Breast epithelium (tissue), 4 donors: ENCODE measurements at regions not wholly inside any gene's neighbourhood (a gene's known extent, or its start where the extent isn't known, plus 50 kb on each side); places are given as distances from the start of the nearest gene placed in this dataset.

ENCODE experiments used
- DNase-seq, 2 donors: peaks; one replicate each; pipeline ENCODE4 v3.0.0-alpha.2; 2019; ENCODE audit warnings: low spot score in 2 of 2
- H3K27ac ChIP-seq, 2 donors: fragments of 200-600 bp; sonication (generic) in 1 of 2; one replicate each; pipeline ENCODE4 v1.5.1; 2016 to 2019; ENCODE audit warnings: mild to moderate bottlenecking in 1 of 2
- H3K27me3 ChIP-seq, 2 donors: fragments of 200-600 bp; sonication (generic) in 1 of 2; one replicate each; pipeline versions ENCODE4 v1.5.1 to v1.6.0; 2017 to 2019; ENCODE audit warnings: control low read depth in 1 of 2, mild to moderate bottlenecking in 1 of 2
- H3K36me3 ChIP-seq: fragments of 200-600 bp; one replicate; pipeline ENCODE4 v1.5.1; 2019
- H3K4me1 ChIP-seq, 2 donors: fragments of 200-600 bp; sonication (generic); one replicate each; pipeline ENCODE4 v1.5.1; 2016 to 2019; ENCODE audit warnings: control low read depth in 1 of 2
- H3K4me3 ChIP-seq, 3 donors: fragments of 200-600 bp; sonication (generic); 1 replicate in 2 of 3; 2 replicates in 1 of 3; pipeline ENCODE4 v1.5.1; 2016 to 2019; ENCODE audit warnings: mild to moderate bottlenecking in 3 of 3, moderate library complexity in 2 of 3
- H3K9me3 ChIP-seq, 2 donors: fragments of 200-600 bp; sonication (generic) in 1 of 2; one replicate each; pipeline ENCODE4 v1.5.1; 2016 to 2019; ENCODE audit warnings: control low read depth in 1 of 2
- CTCF ChIP-seq, 3 donors: fragments of 450-650 bp; IDR thresholded peaks; one replicate each; pipeline ENCODE4 v1.5.1; 2016 to 2017; ENCODE audit warnings: antibody characterized with exemption in 3 of 3, mild to moderate bottlenecking in 3 of 3, moderate library complexity in 3 of 3
- POLR2A ChIP-seq: fragments of 450-650 bp; IDR thresholded peaks from one replicate; pipeline ENCODE4 v1.6.1; 2016; ENCODE audit warnings: antibody characterized with exemption, mild to moderate bottlenecking, moderate library complexity
- POLR2AphosphoS5 ChIP-seq, 3 donors: sonication (generic); formaldehyde crosslinking; IDR thresholded peaks; one replicate each; pipeline ENCODE4 v1.6.1; 2017; ENCODE audit warnings: antibody characterized with exemption in 3 of 3
- intact Hi-C: fragments of 100-400 bp; cut with DNase I; formaldehyde crosslinking; loops from one replicate; pipeline ENCODE4 v1.15.1; 2023; ENCODE audit warnings: low total_unique reads

DNA sequence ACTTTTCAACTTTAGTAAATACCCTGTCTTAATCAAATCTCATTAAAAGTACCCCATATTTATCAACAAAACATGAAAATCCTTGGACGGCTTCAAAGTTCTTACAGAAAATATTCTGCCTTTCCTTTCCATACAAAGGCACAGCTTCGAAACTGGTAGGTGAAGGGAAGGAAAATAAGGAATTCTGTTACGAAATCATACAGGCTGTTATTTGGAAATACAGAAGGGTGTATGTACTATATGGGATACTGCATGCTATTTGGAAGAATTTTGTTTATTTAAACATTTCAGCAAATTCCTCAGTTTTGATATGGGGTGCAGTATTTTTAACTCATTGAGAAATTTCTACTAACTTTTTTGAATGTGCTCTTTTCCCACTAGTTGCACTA, 138.4 kb upstream of the BTN3A2 start:
- intact Hi-C loops = loop anchor here (10.0 kb wide), 1 partner anchor 58 kb away; a partner anchor contains a TSS
- Histone ChIP-seq H3K27me3 (peaks cover 0 to 4% of the 10 kb centered on the region in 2 donors), H3K4me1 (no peaks in the 10 kb centered on the region)

DNA sequence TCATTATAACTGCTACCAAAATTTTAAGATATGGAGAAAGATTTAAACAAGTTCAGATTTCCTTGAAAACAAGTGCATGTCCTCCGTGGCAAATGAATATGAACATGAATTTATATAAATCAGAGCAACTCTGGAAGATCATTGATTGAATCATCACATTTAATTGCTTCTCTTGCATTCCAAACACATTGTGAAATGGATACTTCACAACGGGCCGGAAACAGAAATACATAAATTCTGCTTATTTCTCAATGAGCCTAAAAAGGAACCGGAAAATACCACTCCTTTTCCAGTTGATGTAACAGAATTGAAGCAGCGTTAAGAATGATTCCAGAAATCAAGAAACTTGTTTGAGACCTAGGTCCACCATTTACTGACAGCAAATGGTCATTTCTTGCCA, 134.6 kb upstream of the BTN3A2 start:
- peaks cover 0 to 4% of the 10 kb centered on the region in 2 donors for H3K27me3 ChIP-seq
- H3K4me3 ChIP-seq = no peak overlapping the region
- no peaks in the 10 kb centered on the region for H3K36me3 ChIP-seq
- H3K4me1 ChIP-seq = no peaks in the 10 kb centered on the region
- DNase-seq = no peak
- TF ChIP-seq CTCF (IDR thresholded peaks at IDR 0.05) (no peak), POLR2A (no peak), POLR2AphosphoS5 (IDR thresholded peaks at IDR 0.05) (no peak)
- no peak overlapping the region for H3K27ac ChIP-seq
- peaks cover 0 to 3% of the 10 kb centered on the region in 2 donors for H3K9me3 ChIP-seq
- intact Hi-C loops = no loop called here

More for the DNA sequence above, 138.4 kb upstream of the BTN3A2 start:
- Histone ChIP-seq H3K4me3 (no peak overlapping the region), H3K36me3 (no peaks in the 10 kb centered on the region), H3K27ac (no peak overlapping the region), H3K9me3 (peaks cover 4 to 6% of the 10 kb centered on the region in 2 donors)
- TF ChIP-seq POLR2A (no peak), CTCF (IDR thresholded peaks at IDR 0.05) (no peak), POLR2AphosphoS5 (IDR thresholded peaks at IDR 0.05) (no peak)
- DNase-seq = no peak

DNA sequence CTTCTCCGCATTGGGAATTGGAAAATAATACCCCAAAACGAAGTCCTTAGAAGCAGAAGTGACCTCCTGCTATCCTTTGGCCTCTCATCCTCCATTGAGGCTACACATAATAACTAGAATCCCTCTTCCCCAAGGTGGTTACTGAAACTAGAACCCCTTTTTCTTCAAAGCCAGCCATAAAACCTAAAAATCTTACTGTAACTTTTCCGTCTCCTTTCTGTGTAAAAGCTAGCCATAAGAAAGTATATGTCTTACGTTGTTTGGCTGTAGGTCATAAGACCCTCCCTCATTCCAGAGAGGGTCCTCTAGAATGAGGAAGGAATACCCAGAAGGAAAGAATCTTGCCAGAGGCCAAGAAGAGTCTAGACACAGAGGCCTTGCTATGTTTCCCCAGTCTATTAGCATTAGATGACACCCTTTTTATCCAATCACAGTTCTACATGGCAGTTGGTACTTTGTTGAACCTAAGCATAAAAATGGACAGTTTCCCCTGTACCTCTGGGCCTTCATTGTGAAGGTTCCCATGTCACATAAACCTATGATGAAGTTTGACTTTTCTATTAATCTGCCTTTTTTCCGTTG, 133.9 kb upstream of the BTN3A2 start:
- DNase-seq = no peak
- Histone ChIP-seq H3K4me1 (no peaks in the 10 kb centered on the region), H3K27me3 (peaks cover 0 to 4% of the 10 kb centered on the region in 2 donors), H3K9me3 (no peaks in the 10 kb centered on the region), H3K27ac (no peak overlapping the region), H3K4me3 (no peak overlapping the region), H3K36me3 (no peaks in the 10 kb centered on the region)
- intact Hi-C loops = no loop called here
- TF ChIP-seq POLR2A (no peak), CTCF (IDR thresholded peaks at IDR 0.05) (no peak), POLR2AphosphoS5 (IDR thresholded peaks at IDR 0.05) (no peak)

DNA sequence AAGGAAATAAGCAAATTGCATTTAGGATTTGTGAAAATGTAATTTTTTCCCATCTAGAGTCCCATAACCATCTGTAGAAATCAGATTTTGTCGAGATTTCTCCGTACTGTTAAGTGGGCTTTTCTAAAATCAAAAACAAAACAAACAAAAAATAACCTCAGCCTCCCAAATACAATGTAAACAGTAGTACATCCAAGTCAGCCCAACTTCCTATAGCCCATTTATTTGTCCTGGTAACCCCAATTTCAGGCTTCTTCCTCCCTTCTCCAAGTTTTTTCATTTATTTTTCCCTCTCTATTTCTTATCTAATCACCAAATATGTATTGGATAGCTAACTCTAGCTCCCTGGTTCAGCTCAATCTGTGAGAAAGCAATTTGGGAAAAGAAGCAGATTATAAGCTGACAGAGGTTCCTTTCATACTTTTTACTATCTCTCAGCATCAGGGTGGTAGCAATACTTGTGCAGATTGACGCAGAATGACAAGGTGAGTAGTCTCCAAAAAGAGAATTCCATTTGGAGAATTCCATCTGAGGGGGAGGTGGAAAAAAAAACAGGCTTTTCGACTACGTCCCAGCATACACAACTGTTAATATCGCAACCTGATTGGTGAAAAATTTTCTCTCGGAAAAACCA, 132.6 kb upstream of the BTN3A2 start:
- Histone ChIP-seq H3K4me3 (peak overlapping the region in 2 of 3 donors; percentile 61 to 67), H3K27me3 (peaks cover 0 to 4% of the 10 kb centered on the region in 2 donors)

More for the DNA sequence above, 132.6 kb upstream of the BTN3A2 start:
- Histone ChIP-seq H3K4me1 (no peaks in the 10 kb centered on the region), H3K9me3 (no peaks in the 10 kb centered on the region), H3K36me3 (no peaks in the 10 kb centered on the region), H3K27ac (peak overlapping the region in 1 of 2 donors; percentile 86)
- no peak for TF ChIP-seq POLR2AphosphoS5 (IDR thresholded peaks at IDR 0.05)
- TF ChIP-seq POLR2A = no peak
- no peak for TF ChIP-seq CTCF (IDR thresholded peaks at IDR 0.05)
- intact Hi-C loops = no loop called here
- no peak for DNase-seq
